LNCAP (cell line): ENCODE measurements at regions not wholly inside any gene's neighbourhood (a gene's known extent, or its start where the extent isn't known, plus 50 kb on each side); places are given as distances from the start of the nearest gene placed in this dataset.

Experiments
- TF ChIP-seq, protein P1 (sequence below): fragments of 450-650 bp; IDR thresholded peaks from 2 replicates; pipeline ENCODE4 v1.5.1; 2017; ENCODE audit warnings: mild to moderate bottlenecking

DNA sequence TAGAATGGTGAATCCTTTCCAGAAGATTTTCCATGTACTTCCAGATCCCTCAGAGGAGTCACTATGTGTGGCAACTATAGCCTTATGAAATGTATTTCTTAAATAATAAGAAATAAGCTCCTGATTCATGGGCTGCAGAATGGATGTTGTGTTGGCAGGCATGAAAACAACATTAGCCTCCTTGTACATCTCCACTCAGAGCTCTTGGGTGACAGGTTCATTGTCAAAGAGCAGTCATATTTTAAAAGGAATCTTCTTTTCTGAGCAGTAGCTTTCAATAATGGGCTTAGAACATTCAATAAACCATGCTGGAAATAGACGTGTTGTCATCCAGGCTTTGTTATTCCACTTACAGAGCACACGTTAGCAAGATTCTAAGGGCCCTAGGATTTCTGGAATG lies 96.6 kb downstream of the CDC7 start:
- TF ChIP-seq, protein P1, sequence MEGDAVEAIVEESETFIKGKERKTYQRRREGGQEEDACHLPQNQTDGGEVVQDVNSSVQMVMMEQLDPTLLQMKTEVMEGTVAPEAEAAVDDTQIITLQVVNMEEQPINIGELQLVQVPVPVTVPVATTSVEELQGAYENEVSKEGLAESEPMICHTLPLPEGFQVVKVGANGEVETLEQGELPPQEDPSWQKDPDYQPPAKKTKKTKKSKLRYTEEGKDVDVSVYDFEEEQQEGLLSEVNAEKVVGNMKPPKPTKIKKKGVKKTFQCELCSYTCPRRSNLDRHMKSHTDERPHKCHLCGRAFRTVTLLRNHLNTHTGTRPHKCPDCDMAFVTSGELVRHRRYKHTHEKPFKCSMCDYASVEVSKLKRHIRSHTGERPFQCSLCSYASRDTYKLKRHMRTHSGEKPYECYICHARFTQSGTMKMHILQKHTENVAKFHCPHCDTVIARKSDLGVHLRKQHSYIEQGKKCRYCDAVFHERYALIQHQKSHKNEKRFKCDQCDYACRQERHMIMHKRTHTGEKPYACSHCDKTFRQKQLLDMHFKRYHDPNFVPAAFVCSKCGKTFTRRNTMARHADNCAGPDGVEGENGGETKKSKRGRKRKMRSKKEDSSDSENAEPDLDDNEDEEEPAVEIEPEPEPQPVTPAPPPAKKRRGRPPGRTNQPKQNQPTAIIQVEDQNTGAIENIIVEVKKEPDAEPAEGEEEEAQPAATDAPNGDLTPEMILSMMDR = no peak

DNA sequence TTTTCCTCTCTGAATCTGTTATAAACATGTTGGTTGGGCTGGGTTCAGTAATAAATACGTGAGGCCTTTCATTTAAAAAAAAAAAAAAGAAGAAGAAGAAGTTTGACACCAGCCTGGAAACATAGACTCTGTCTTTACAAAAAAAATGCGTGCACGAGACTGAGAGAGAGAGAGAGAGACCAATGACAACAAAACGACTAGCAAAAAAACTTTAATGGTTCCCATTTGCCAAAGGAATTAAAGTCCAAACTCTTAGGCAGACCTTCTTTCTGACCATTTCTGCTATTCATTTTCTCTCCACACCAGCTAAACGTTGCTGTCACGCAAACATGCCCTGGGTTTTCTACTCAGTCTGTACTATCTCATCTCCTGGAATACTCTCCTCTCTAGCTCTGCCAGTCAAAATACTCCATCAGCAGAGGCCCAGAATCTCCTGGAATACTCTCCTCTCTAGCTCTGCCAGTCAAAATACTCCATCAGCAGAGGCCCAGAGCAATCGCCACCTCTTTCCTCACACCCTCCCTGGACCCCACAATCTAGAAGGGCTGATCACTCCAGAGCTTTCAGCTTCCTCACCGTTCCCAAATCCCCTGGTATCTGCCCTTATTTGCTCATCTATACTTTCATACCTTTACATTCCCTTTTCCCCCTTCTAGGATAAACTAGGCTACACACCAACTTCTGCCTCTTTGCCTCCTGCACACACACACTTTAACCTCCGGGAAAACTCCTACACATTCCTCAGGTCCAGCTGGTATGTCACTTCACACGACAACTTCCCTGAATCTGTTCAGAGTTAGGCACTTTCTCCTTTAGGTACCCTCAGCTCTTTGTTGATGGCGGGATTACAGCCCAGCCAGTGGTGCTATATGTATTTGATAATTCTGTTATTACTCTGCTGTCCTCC lies 100.0 kb downstream of the CDC7 start:
- TF ChIP-seq, protein P1 = no peak

GRCh38 chr1:91601554-91602376 lies 101.1 kb downstream of the CDC7 start:
- TF ChIP-seq, protein P1 = no peak

DNA sequence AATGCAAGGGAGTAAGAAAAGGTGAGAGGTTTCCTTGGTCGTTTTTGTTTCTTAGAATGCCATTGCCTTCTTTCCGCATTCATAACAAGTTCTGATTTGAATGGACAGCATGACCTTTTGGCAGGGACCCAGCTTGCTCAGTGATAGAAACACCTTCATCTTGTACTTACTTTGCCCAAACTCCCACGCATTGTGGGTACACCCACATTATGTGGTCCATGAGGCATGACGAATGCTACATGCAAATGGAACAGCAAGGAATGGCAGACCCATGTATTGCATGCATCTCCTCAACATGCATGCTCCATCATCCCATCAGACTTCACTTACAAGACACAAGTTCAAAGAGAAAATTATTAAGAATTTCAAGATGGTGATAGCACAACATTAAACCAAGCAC lies 102.8 kb downstream of the CDC7 start:
- TF ChIP-seq, protein P1 = no peak

- TF ChIP-seq, protein P1 = no peak
These were observed 104.0 kb downstream of the CDC7 start for GRCh38 chr1:91604632-91605031.

GRCh38 chr1:91605566-91605965 lies 104.9 kb downstream of the CDC7 start:
- TF ChIP-seq, protein P1 = no peak

- TF ChIP-seq, protein P1 = no peak
These were observed 106.0 kb downstream of the CDC7 start for GRCh38 chr1:91606546-91607078.
